ENCODE measurements at regions not wholly inside any gene's neighbourhood (a gene's known extent, or its start where the extent isn't known, plus 50 kb on each side); places are given as distances from the start of the nearest gene placed in this dataset.

DNA sequence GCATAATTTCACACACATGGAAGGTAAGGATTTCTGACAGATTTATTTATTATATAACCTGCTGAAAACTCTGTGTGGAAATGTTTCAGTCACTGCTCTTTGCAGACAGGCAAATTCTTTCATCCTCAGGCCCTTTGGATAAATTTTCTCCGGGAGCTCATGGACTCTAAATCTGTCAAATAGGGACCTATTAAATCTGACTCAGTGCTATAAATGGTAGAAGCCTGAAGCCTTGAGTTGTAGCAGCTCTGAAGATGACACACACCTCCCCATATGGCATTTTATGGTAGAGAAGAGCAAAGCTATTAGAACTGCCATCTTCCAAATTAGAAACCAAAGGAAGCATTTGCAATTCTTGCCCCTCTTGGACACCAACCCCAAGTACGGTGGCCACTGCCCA, 808.7 kb downstream of the XPNPEP1 start:
- CTCF ChIA-PET, result interaction anchor here (0.6 kb wide), 1 partner anchor 86 kb away, joined by 6 read pairs; no protein-coding TSS in a partner anchor

More for the DNA sequence above, 808.7 kb downstream of the XPNPEP1 start:
- Histone ChIP-seq H3K56ac (ENCODE audit: extremely low read depth, insufficient read depth, low read length) (no peak overlapping the region), H4K91ac (ENCODE audit: insufficient read depth, low read depth, low read length) (no peak overlapping the region), H4K5ac (ENCODE audit: low read depth, low read length) (no peak overlapping the region), H3K4ac (ENCODE audit: low read depth, low read length) (no peak overlapping the region), H3K9me1 (ENCODE audit: insufficient read depth, low read length) (no peaks in the 10 kb centered on the region), H2BK20ac (ENCODE audit: low read depth, low read length) (no peak overlapping the region), H4K8ac (ENCODE audit: low read depth in 2 of 2, low read length in 2 of 2) (no peak overlapping the region), H2AK9ac (replicated peaks; ENCODE audit: low read depth, low read length, poor library complexity) (no peak overlapping the region), H4K20me1 (ENCODE audit: insufficient read depth, low read length) (no peaks in the 10 kb centered on the region), H3K27me3 (ENCODE audit: control insufficient read depth, insufficient read depth, low read length) (no peaks in the 10 kb centered on the region), H2AFZ (replicated peaks; ENCODE audit: low read length, poor library complexity) (no peak overlapping the region), H3K27ac (ENCODE audit: insufficient read depth, low read length) (no peak overlapping the region), H3K4me3 (ENCODE audit: insufficient read depth, low read depth, low read length) (no peak overlapping the region), H3K4me1 (ENCODE audit: control insufficient read depth, insufficient read depth, low read length) (no peaks in the 10 kb centered on the region), H3K9ac (ENCODE audit: low read depth, low read length) (no peak overlapping the region), H3K4me2 (ENCODE audit: low read depth, low read length) (no peak overlapping the region), H3K14ac (replicated peaks; ENCODE audit: low read depth, low read length) (no peak overlapping the region), H2BK15ac (ENCODE audit: low read depth, low read length) (no peak overlapping the region), H2BK5ac (ENCODE audit: low read depth, low read length, poor library complexity, severe bottlenecking) (no peak overlapping the region), H3K36me3 (ENCODE audit: control insufficient read depth, insufficient read depth, low read length) (no peaks in the 10 kb centered on the region), H2AK5ac (ENCODE audit: low read depth, low read length) (no peak overlapping the region), H3K79me1 (ENCODE audit: low read depth in 1 of 2, low read length in 2 of 2) (no peaks in the 10 kb centered on the region), H3K9me3 (ENCODE audit: control insufficient read depth, insufficient read depth, low read length) (peaks cover 2% of the 10 kb centered on the region; the same call in 1 of the 2 replicates), H3K18ac (ENCODE audit: low read depth, low read length) (no peak overlapping the region), H2BK120ac (ENCODE audit: low read depth, low read length) (no peak overlapping the region), H3K23ac (ENCODE audit: low read depth, low read length) (no peak overlapping the region)
- DNase-seq, result no peak
- WGBS, 2 experiments (ENCODE audit: extremely low coverage in 2 of 2, insufficient read length in 1 of 2), result no CpG with 5 or more reads among the region's 2 CpGs
- intact Hi-C loops (cut with micrococcal nuclease) (no loop called here), dilution Hi-C loops (cut with HindIII; ENCODE audit: low sequenced_read_pairs, unreplicated experiment) (no loop called here), in situ Hi-C loops (cut with MboI; ENCODE audit: low sequenced_read_pairs) (no loop called here)
- ATAC-seq (ENCODE audit: low read depth), result no peak
- POLR2A ChIA-PET (ENCODE audit: unreplicated experiment), result no interaction called here
- TF ChIP-seq BHLHE40 (IDR thresholded peaks at IDR 0.05; ENCODE audit: low read depth, low read length), result no peak
- BruUV-seq (replicated peaks), result no TSS peak

All from IMR-90 (cell line).